Erythroblast (primary cell): ENCODE measurements at regions not wholly inside any gene's neighbourhood (a gene's known extent, or its start where the extent isn't known, plus 50 kb on each side); places are given as distances from the start of the nearest gene placed in this dataset.

Experiments
- GATA1 ChIP-seq: IDR thresholded peaks from 2 replicates; pipeline ENCODE4 v1.6.1; 2011; ENCODE audit warnings: low read depth, mild to moderate bottlenecking, control low read depth, low read length, moderate library complexity
- POLR2A ChIP-seq: IDR thresholded peaks from 2 replicates; pipeline ENCODE4 v1.6.1; 2011; ENCODE audit warnings: mild to moderate bottlenecking, low read length

- TF ChIP-seq POLR2A (no peak), GATA1 (no peak)
Measured at GRCh38 chr16:86342161-86342834, 168.0 kb upstream of the FOXF1 start.
